DMS153 treated with DMSO at 0.1 percent for 48 hours (cell line): ENCODE measurements at regions not wholly inside any gene's neighbourhood (a gene's known extent, or its start where the extent isn't known, plus 50 kb on each side); places are given as distances from the start of the nearest gene placed in this dataset.
A peak's percentile ranks its signal among the peaks of the same experiment; 100 is the strongest.
"Not testable (repeated sequence)": the region's sequence is repeated elsewhere in the genome, so short reads cannot be mapped to it uniquely, and the experiment has no call there.

Experiments used
- DNase-seq: peaks from one replicate; lab custom pipeline; 2025; ENCODE audit not compliant: unreplicated experiment; lab: John Stamatoyannopoulos, UW

- DNase-seq: no peak
These were observed 182.2 kb upstream of the TNC start for GRCh38 chr9:115300116-115300515.

GRCh38 chr9:115300874-115301273 lies 182.9 kb upstream of the TNC start:
- no peak for DNase-seq

DNA sequence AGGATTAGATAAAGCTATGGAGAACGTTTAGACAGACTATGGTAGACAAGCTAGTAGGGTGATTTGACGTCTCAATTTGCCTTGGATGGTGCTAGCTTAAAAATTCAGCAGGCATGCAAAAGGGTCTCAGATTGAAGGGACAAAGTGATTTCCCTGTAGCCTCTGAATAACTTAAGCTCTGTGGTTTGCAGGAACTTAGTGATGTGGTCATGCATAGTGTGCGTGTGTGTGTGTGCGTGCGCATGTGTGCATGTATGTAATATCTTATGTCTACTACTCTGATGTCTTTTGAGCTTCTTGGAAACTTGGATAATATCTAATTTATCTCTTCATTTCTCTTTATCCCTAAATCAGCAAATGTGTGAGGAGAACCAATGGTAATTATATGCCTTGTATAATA lies 183.6 kb upstream of the TNC start:
- no peak for DNase-seq

- no peak for DNase-seq
These were observed 187.6 kb upstream of the TNC start for GRCh38 chr9:115305543-115305942.

DNA sequence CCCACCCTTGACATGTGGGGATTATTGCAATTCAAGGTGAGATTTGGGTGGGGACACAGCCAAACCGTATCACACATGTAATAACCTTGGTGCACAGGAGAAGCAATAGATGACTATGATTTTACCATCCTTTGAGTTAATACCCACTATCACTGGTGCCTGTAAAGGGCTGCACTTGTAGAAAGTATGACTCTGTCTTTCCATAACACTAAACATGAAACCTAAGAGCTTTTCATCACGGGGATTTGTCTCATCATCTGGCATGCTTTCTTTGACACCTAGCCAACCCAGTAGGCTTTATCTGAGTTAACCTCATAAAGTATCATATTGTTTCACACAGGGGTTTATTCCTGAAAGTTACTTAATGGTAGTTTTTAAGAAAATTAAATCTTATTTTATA lies 188.9 kb upstream of the TNC start:
- no peak for DNase-seq

GRCh38 chr9:115313545-115313944 lies 195.6 kb upstream of the TNC start:
- no peak for DNase-seq

GRCh38 chr9:115326461-115326860 lies 208.5 kb upstream of the TNC start:
- DNase-seq: no peak

GRCh38 chr9:115327436-115328122 lies 209.6 kb upstream of the TNC start:
- no peak for DNase-seq

- DNase-seq: no peak
These were observed 210.3 kb upstream of the TNC start for GRCh38 chr9:115328228-115328627.

DNA sequence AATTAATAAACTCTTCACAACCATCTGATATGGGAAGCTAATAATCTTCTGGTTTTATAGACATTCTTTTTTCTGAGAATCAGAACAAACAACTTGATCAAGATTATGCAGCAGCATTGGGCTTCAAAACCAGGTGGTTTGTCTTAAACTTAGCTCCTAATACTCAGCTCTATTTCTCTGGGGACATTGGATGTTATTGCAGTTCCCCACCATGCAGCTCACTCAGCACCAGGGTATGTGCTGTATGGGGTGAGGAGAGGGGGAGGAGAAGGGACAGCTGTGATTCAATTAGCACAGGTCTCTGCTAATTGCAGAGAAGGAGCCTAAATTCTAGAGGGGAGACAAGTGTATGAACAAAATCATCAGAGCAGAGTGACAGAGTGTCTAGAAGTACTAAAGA lies 210.7 kb upstream of the TNC start:
- DNase-seq: no peak

- no peak for DNase-seq
These were observed 215.5 kb upstream of the TNC start for GRCh38 chr9:115333277-115334070.

- DNase-seq: no peak
These were observed 217.5 kb upstream of the TNC start for GRCh38 chr9:115335439-115335838.

DNA sequence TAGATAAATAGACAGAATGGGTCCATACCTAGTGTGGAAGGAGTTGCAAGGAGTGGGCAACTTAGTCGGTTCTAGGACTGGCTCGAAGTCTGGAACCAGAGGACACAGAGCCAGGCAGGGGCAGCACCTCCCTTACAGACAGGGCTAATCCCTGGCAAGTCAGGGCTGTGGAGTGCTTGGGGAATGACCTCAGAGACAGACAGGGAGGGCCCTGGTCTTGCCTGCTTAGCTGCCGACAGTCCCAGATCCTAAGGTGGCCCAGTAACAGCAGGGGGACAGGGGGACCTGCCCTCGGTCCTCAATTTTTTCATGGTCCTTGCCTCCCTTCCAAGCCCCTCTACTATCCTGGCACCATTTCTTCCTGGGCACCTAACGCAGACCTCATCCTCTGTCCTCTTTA lies 222.4 kb upstream of the TNC start:
- no peak for DNase-seq

DNA sequence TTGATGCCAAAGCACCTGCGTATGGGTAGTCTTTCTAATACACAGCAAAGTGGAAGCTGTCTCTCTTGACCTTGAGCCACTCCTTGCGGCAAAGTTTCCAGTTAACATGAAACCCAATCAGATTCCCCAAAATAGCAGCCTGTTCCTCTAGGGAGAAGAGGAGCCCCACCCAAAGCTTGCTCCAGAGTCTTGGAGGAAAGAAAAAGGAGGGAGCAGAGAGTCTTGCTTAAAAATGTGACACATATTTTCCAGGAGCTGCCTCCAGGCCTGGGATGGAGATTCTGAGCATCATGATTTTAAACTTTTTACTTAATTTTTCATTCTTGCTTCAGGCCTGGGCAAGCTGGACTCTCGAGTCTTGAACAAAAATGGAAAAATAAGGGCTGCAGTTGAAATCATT lies 223.5 kb upstream of the TNC start:
- no peak for DNase-seq

DNA sequence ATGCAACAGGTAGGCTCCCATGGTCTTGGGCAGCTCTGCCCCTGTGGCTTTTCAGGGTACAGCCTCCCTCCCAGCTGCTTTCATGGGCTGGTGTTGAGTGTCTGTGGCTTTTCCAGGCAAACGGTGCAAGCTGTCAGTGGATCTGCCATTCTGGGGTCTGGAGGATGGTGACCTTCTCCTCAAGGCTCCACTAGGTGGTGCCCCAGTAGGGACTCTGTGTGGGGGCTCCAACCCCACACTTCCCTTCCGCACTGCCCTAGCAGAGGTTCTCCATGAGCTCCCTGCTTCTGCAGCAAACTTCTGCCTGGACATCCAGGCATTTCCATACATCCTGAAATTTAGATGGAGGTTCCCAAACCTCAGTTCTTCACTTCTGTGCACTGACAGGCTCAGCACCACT lies 229.8 kb upstream of the TNC start:
- not testable (repeated sequence) for DNase-seq

DNA sequence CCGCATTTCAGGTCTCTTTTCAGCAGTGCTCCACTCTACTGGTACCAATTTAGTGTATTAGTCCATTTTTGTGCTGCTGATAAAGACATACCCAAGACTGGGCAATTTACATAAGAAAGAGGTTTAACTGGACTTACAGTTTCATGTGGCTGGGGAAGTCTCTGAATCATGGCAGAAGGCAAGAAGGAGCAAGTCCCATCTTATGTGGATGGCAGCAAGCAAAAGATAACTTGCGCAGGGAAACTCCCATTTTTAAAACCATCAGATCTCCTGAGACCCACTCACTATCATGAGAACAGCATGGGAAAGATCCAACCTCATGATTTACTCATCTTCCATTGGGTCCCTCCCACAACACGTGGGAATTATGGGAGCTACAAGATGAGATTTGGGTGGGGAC lies 231.0 kb upstream of the TNC start:
- DNase-seq: not testable (repeated sequence)

- no peak for DNase-seq
These were observed 231.6 kb upstream of the TNC start for GRCh38 chr9:115349542-115349941.

DNA sequence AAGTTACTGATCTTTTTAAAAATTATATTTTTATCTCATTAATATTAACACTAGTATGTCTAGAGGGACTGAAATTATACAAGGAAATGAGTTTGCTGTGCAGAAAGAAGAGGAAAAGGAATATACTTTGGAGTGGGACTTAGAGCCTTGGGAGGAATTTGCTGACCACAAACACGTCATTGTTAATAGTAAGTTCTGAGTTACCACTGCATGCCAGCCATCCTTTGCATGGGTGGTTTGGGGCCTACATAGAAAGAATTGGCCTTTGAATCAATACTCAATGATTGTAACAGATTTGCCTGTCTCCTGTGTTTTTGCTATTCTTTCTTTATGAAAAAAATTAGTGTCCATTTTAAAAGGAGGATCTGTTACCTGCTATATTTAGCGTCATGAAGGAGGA lies 232.6 kb upstream of the TNC start:
- DNase-seq: no peak

GRCh38 chr9:115353681-115354080 lies 235.7 kb upstream of the TNC start:
- DNase-seq: peak; percentile 15

- DNase-seq: no peak
These were observed 239.9 kb upstream of the TNC start for GRCh38 chr9:115357821-115358220.

GRCh38 chr9:115359017-115359780 lies 241.2 kb upstream of the TNC start:
- no peak for DNase-seq

GRCh38 chr9:115360122-115360521 lies 242.2 kb upstream of the TNC start:
- DNase-seq: no peak
